Activated CD8-positive, alpha-beta memory T cell treated with anti-CD3 and anti-CD28 coated beads, Interleukin-2, amount 50 U/mL, for 1 hour (primary cell): ENCODE measurements at regions not wholly inside any gene's neighbourhood (a gene's known extent, or its start where the extent isn't known, plus 50 kb on each side); places are given as distances from the start of the nearest gene placed in this dataset.
"Not testable (repeated sequence)": the region's sequence is repeated elsewhere in the genome, so short reads cannot be mapped to it uniquely, and the experiment has no call there.

Experiments used
- DNase-seq: peaks from one replicate; pipeline ENCODE4 v3.0.0-alpha.2; 2020; ENCODE audit errors: extremely low read depth

- DNase-seq: no peak
These were observed 1526.8 kb downstream of the BRD1 start for GRCh38 chr22:48300877-48301276.

GRCh38 chr22:48299801-48300200 is 1527.9 kb downstream of the BRD1 start:
- no peak for DNase-seq

- no peak for DNase-seq
These were observed 1528.5 kb downstream of the BRD1 start for GRCh38 chr22:48299124-48299523.

GRCh38 chr22:48297296-48297695 is 1530.4 kb downstream of the BRD1 start:
- DNase-seq: no peak

- not testable (repeated sequence) for DNase-seq
These were observed 1527.5 kb downstream of the TBC1D22A start for GRCh38 chr22:48289954-48290353.

GRCh38 chr22:48288376-48288940 is 1526.0 kb downstream of the TBC1D22A start:
- no peak for DNase-seq

- no peak for DNase-seq
These were observed 1524.6 kb downstream of the TBC1D22A start for GRCh38 chr22:48287031-48287430.

GRCh38 chr22:48284671-48285070 is 1522.2 kb downstream of the TBC1D22A start:
- no peak for DNase-seq

GRCh38 chr22:48282804-48283203 is 1520.4 kb downstream of the TBC1D22A start:
- no peak for DNase-seq

- DNase-seq: no peak
These were observed 1517.0 kb downstream of the TBC1D22A start for GRCh38 chr22:48279461-48279756.

- no peak for DNase-seq
These were observed 1516.4 kb downstream of the TBC1D22A start for GRCh38 chr22:48278620-48279460.

GRCh38 chr22:48277868-48278581 is 1515.6 kb downstream of the TBC1D22A start:
- no peak for DNase-seq

GRCh38 chr22:48276994-48277867 is 1514.8 kb downstream of the TBC1D22A start:
- no peak for DNase-seq

- DNase-seq: no peak
These were observed 1513.0 kb downstream of the TBC1D22A start for GRCh38 chr22:48275412-48275811.

- DNase-seq: no peak
These were observed 1508.3 kb downstream of the TBC1D22A start for GRCh38 chr22:48270731-48271130.

GRCh38 chr22:48268771-48269552 is 1506.5 kb downstream of the TBC1D22A start:
- no peak for DNase-seq

- DNase-seq: no peak
These were observed 1505.8 kb downstream of the TBC1D22A start for GRCh38 chr22:48268293-48268692.

- DNase-seq: no peak
These were observed 1505.2 kb downstream of the TBC1D22A start for GRCh38 chr22:48267681-48268080.

GRCh38 chr22:48265000-48265625 is 1502.7 kb downstream of the TBC1D22A start:
- no peak for DNase-seq

GRCh38 chr22:48264586-48264985 is 1502.1 kb downstream of the TBC1D22A start:
- DNase-seq: no peak
